ENCODE measurements at regions not wholly inside any gene's neighbourhood (a gene's known extent, or its start where the extent isn't known, plus 50 kb on each side); places are given as distances from the start of the nearest gene placed in this dataset.

GRCh38 chr12:24491968-24492367 lies 456.9 kb downstream of the BCAT1 start:
- Histone ChIP-seq H3F3A (ENCODE audit: low read depth) (peaks cover 4% of the 10 kb centered on the region), H3K9me3 (ENCODE audit: low read depth) (no peaks in the 10 kb centered on the region), H3K36me3 (no peaks in the 10 kb centered on the region), H3K9ac (no peak overlapping the region), H3K79me2 (ENCODE audit: low read depth) (no peaks in the 10 kb centered on the region), H3K4me2 (no peak overlapping the region), H3K27ac (no peak overlapping the region), H3K27me3 (no peaks in the 10 kb centered on the region), H4K20me1 (ENCODE audit: low read depth) (no peaks in the 10 kb centered on the region), H3K4me3 (no peak overlapping the region), H2AFZ (replicated peaks) (no peak overlapping the region), H3K4me1 (peaks cover 10% of the 10 kb centered on the region)
- Mint-ChIP-seq H3K4me1 (no peaks in the 10 kb centered on the region), H3K27ac (no peak overlapping the region), H3K36me3 (peaks cover 19% of the 10 kb centered on the region), H3K4me3 (no peak overlapping the region), H3K27me3 (ENCODE audit: insufficient read depth, low read depth) (no peaks in the 10 kb centered on the region), H3K9me3 (peaks cover 11% of the 10 kb centered on the region)
- no peak for DNase-seq (ENCODE audit: low spot score)
- TF ChIP-seq CTCF (IDR thresholded peaks at IDR 0.05) (no peak), EZH2 (IDR thresholded peaks at IDR 0.05) (no peak), EZH2phosphoT487 (IDR thresholded peaks at IDR 0.05) (no peak)

- Mint-ChIP-seq H3K4me1 (peaks cover under 1% of the 10 kb centered on the region), H3K4me3 (no peak overlapping the region), H3K27me3 (ENCODE audit: insufficient read depth, low read depth) (no peaks in the 10 kb centered on the region), H3K9me3 (peaks cover 4% of the 10 kb centered on the region), H3K36me3 (peaks cover 16% of the 10 kb centered on the region), H3K27ac (no peak overlapping the region)
- H3K4me2 ChIP-seq, result no peak overlapping the region
- H3K9me3 ChIP-seq (ENCODE audit: low read depth), result no peaks in the 10 kb centered on the region
- H3K4me3 ChIP-seq, result no peak overlapping the region
- no peaks in the 10 kb centered on the region for H3K79me2 ChIP-seq (ENCODE audit: low read depth)
- DNase-seq (ENCODE audit: low spot score), result no peak
- peaks cover 4% of the 10 kb centered on the region for H3F3A ChIP-seq (ENCODE audit: low read depth)
- no peak overlapping the region for H2AFZ ChIP-seq (replicated peaks)
- no peak overlapping the region for H3K9ac ChIP-seq
- TF ChIP-seq CTCF (IDR thresholded peaks at IDR 0.05) (no peak), EZH2 (IDR thresholded peaks at IDR 0.05) (no peak), EZH2phosphoT487 (IDR thresholded peaks at IDR 0.05) (no peak)
- no peak overlapping the region for H3K27ac ChIP-seq
- no peaks in the 10 kb centered on the region for H3K36me3 ChIP-seq
- no peaks in the 10 kb centered on the region for H4K20me1 ChIP-seq (ENCODE audit: low read depth)
- H3K4me1 ChIP-seq, result peaks cover 10% of the 10 kb centered on the region
- no peaks in the 10 kb centered on the region for H3K27me3 ChIP-seq
Observed at GRCh38 chr12:24489939-24490338, 459.0 kb downstream of the BCAT1 start.

- no peaks in the 10 kb centered on the region for H3K27me3 Mint-ChIP-seq (ENCODE audit: insufficient read depth, low read depth)
- Histone ChIP-seq H3K9ac (no peak overlapping the region), H2AFZ (replicated peaks) (no peak overlapping the region), H3K36me3 (no peaks in the 10 kb centered on the region), H3F3A (ENCODE audit: low read depth) (peaks cover 4% of the 10 kb centered on the region), H3K9me3 (ENCODE audit: low read depth) (no peaks in the 10 kb centered on the region), H3K4me1 (peaks cover 10% of the 10 kb centered on the region), H3K27ac (no peak overlapping the region), H3K4me2 (no peak overlapping the region), H3K4me3 (no peak overlapping the region), H3K27me3 (no peaks in the 10 kb centered on the region), H4K20me1 (ENCODE audit: low read depth) (no peaks in the 10 kb centered on the region), H3K79me2 (ENCODE audit: low read depth) (no peaks in the 10 kb centered on the region)
- peaks cover 4% of the 10 kb centered on the region for H3K9me3 Mint-ChIP-seq
- H3K27ac Mint-ChIP-seq, result no peak overlapping the region
- no peak for DNase-seq (ENCODE audit: low spot score)
- H3K4me1 Mint-ChIP-seq, result peaks cover 2% of the 10 kb centered on the region
- TF ChIP-seq CTCF (IDR thresholded peaks at IDR 0.05), result no peak
- no peak for TF ChIP-seq EZH2phosphoT487 (IDR thresholded peaks at IDR 0.05)
- no peak overlapping the region for H3K4me3 Mint-ChIP-seq
- peaks cover 12% of the 10 kb centered on the region for H3K36me3 Mint-ChIP-seq
Observed at GRCh38 chr12:24488906-24489619, 459.8 kb downstream of the BCAT1 start.

Measured in neural progenitor cell (in vitro differentiated cells).